ENCODE measurements at regions not wholly inside any gene's neighbourhood (a gene's known extent, or its start where the extent isn't known, plus 50 kb on each side); places are given as distances from the start of the nearest gene placed in this dataset.

DNA sequence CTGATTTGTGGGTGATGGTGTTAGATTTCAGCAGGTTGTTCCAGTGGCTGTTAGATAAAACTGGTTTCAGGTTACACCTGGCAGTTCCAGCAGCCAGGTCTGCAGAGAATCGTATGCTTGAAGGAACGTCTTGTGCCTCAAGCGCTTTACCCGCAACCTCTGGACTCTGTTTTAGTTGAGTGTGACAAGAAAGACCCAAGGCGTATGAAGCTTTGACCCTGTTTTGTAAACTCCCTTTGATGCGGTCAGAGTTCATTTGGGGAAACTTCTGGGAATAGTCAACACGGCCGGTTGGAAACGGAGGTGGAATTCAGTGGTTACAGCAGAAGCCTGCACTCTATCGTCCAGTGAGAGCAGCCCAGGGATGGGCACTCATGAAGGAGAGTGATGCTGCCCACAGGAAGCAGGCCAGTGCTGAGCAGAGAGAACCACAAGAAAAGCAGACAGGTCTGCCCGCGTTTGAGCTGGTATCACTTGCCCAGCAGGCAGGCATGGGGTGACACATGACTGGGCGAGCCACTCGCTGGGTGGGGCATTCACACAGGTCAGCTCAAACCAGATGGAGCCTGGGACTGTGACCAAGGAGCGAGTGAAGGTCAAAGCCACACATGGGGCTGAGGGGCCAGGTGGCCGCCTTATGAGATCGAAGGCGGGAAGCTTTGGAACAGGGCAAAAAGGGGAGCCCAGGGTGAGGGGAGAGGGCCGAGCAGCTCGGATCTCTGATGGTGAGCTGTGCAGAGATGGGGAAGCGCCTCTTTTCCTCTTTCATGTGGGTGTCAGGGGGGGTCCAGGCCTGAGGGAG is 99.6 kb upstream of the MBOAT2 start (continued):
- TF ChIP-seq, protein P1, sequence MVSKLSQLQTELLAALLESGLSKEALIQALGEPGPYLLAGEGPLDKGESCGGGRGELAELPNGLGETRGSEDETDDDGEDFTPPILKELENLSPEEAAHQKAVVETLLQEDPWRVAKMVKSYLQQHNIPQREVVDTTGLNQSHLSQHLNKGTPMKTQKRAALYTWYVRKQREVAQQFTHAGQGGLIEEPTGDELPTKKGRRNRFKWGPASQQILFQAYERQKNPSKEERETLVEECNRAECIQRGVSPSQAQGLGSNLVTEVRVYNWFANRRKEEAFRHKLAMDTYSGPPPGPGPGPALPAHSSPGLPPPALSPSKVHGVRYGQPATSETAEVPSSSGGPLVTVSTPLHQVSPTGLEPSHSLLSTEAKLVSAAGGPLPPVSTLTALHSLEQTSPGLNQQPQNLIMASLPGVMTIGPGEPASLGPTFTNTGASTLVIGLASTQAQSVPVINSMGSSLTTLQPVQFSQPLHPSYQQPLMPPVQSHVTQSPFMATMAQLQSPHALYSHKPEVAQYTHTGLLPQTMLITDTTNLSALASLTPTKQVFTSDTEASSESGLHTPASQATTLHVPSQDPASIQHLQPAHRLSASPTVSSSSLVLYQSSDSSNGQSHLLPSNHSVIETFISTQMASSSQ (IDR thresholded peaks at IDR 0.05; ENCODE audit: low read depth), result no peak
- TF ChIP-seq, protein P1 (CRISPR knock-in tag; IDR thresholded peaks at IDR 0.05; ENCODE audit: borderline replicate concordance), result no peak
- TF ChIP-seq KDM5B (CRISPR knock-in tag; IDR thresholded peaks at IDR 0.05; ENCODE audit: borderline replicate concordance), result no peak
- no peak for TF ChIP-seq ZSCAN12 (CRISPR knock-in tag; IDR thresholded peaks at IDR 0.05)
- TF ChIP-seq, protein P2, sequence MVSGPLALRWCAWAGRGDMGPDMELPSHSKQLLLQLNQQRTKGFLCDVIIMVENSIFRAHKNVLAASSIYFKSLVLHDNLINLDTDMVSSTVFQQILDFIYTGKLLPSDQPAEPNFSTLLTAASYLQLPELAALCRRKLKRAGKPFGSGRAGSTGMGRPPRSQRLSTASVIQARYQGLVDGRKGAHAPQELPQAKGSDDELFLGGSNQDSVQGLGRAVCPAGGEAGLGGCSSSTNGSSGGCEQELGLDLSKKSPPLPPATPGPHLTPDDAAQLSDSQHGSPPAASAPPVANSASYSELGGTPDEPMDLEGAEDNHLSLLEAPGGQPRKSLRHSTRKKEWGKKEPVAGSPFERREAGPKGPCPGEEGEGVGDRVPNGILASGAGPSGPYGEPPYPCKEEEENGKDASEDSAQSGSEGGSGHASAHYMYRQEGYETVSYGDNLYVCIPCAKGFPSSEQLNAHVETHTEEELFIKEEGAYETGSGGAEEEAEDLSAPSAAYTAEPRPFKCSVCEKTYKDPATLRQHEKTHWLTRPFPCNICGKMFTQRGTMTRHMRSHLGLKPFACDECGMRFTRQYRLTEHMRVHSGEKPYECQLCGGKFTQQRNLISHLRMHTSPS (CRISPR knock-in tag; IDR thresholded peaks at IDR 0.05; ENCODE audit: low read depth), result no peak
- no peak for TF ChIP-seq ZNF253 (CRISPR knock-in tag; IDR thresholded peaks at IDR 0.05; ENCODE audit: borderline replicate concordance)
- TF ChIP-seq NFIC (IDR thresholded peaks at IDR 0.05; ENCODE audit: low read length), result no peak
- TF ChIP-seq SOX6 (IDR thresholded peaks at IDR 0.05), result no peak
- 0 out of 2 replicates have a peak, but pooled peaks have one; percentile 13 for TF ChIP-seq SOX6 (CRISPR knock-in tag; IDR thresholded peaks at IDR 0.05)
- no peak for TF ChIP-seq PCBP2 (optimal IDR thresholded peaks at IDR 0.05; ENCODE audit: low read depth, low read length, poor library complexity, severe bottlenecking)
- TF ChIP-seq, protein P3, sequence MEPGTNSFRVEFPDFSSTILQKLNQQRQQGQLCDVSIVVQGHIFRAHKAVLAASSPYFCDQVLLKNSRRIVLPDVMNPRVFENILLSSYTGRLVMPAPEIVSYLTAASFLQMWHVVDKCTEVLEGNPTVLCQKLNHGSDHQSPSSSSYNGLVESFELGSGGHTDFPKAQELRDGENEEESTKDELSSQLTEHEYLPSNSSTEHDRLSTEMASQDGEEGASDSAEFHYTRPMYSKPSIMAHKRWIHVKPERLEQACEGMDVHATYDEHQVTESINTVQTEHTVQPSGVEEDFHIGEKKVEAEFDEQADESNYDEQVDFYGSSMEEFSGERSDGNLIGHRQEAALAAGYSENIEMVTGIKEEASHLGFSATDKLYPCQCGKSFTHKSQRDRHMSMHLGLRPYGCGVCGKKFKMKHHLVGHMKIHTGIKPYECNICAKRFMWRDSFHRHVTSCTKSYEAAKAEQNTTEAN (CRISPR knock-in tag; conservative IDR thresholded peaks at IDR 0.05), result no peak
- TF ChIP-seq, protein P4, sequence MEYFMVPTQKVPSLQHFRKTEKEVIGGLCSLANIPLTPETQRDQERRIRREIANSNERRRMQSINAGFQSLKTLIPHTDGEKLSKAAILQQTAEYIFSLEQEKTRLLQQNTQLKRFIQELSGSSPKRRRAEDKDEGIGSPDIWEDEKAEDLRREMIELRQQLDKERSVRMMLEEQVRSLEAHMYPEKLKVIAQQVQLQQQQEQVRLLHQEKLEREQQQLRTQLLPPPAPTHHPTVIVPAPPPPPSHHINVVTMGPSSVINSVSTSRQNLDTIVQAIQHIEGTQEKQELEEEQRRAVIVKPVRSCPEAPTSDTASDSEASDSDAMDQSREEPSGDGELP (IDR thresholded peaks at IDR 0.05; ENCODE audit: borderline replicate concordance, low read depth), result no peak
- TF ChIP-seq FOXJ3 (CRISPR knock-in tag; IDR thresholded peaks at IDR 0.05; ENCODE audit: borderline replicate concordance), result no peak
- TF ChIP-seq ZNF577 (CRISPR knock-in tag; IDR thresholded peaks at IDR 0.05; ENCODE audit: borderline replicate concordance, low read depth), result no peak
- TF ChIP-seq FOSL2 (CRISPR knock-in tag; IDR thresholded peaks at IDR 0.05), result 0 out of 2 replicates have a peak, but pooled peaks have one; percentile 9
- TF ChIP-seq ZNF225 (CRISPR knock-in tag; IDR thresholded peaks at IDR 0.05), result no peak
- TF ChIP-seq TEAD3 (CRISPR knock-in tag; optimal IDR thresholded peaks at IDR 0.05; ENCODE audit: borderline replicate concordance), result peak; percentile 65
- TF ChIP-seq KLF16 (CRISPR knock-in tag; IDR thresholded peaks at IDR 0.05), result no peak
- TF ChIP-seq FOXK2 (IDR thresholded peaks at IDR 0.05), result no peak
- TF ChIP-seq REXO4 (CRISPR knock-in tag; IDR thresholded peaks at IDR 0.05; ENCODE audit: borderline replicate concordance), result no peak
- TF ChIP-seq HOXD1 (CRISPR knock-in tag; IDR thresholded peaks at IDR 0.05), result no peak
- TF ChIP-seq SIX1 (CRISPR knock-in tag; IDR thresholded peaks at IDR 0.05; ENCODE audit: borderline replicate concordance), result peak; percentile 89; the same call in 1 of the 2 replicates
- TF ChIP-seq NR2F2 (IDR thresholded peaks at IDR 0.05; ENCODE audit: borderline replicate concordance, low read depth), result peak; percentile 57; the same call in 1 of the 2 replicates
- TF ChIP-seq RFX1 (IDR thresholded peaks at IDR 0.05), result no peak

Data from HepG2 (cell line).